ENCODE measurements at regions not wholly inside any gene's neighbourhood (a gene's known extent, or its start where the extent isn't known, plus 50 kb on each side); places are given as distances from the start of the nearest gene placed in this dataset.
"Not testable (repeated sequence)": the region's sequence is repeated elsewhere in the genome, so short reads cannot be mapped to it uniquely, and the experiment has no call there.

GRCh38 chr1:173383351-173383750, 93.8 kb upstream of the PRDX6 start:
- TF ChIP-seq POLR2A (IDR thresholded peaks at IDR 0.05; ENCODE audit: low read depth, low read length), result no peak
- no peak for TF ChIP-seq TAF1 (IDR thresholded peaks at IDR 0.05; ENCODE audit: borderline replicate concordance, low read depth, low read length)
- TF ChIP-seq POLR2AphosphoS5 (IDR thresholded peaks at IDR 0.05; ENCODE audit: low read depth, low read length), result no peak
- FAIRE-seq, result no peak
- no peak for DNase-seq (ENCODE audit: insufficient read length)

- DNase-seq (ENCODE audit: insufficient read length) (no peak), FAIRE-seq (no peak)
- no peak for TF ChIP-seq POLR2AphosphoS5 (IDR thresholded peaks at IDR 0.05; ENCODE audit: low read depth, low read length)
- TF ChIP-seq TAF1 (IDR thresholded peaks at IDR 0.05; ENCODE audit: borderline replicate concordance, low read depth, low read length), result no peak
- no peak for TF ChIP-seq POLR2A (IDR thresholded peaks at IDR 0.05; ENCODE audit: low read depth, low read length)
Measured at GRCh38 chr1:173388352-173388751, 88.8 kb upstream of the PRDX6 start.

- no peak for FAIRE-seq
- DNase-seq (ENCODE audit: insufficient read length), result no peak
Measured at GRCh38 chr1:173392895-173393658, 84.1 kb upstream of the PRDX6 start.

GRCh38 chr1:173393659-173394000, 83.5 kb upstream of the PRDX6 start:
- TF ChIP-seq POLR2A (IDR thresholded peaks at IDR 0.05; ENCODE audit: low read depth, low read length), result no peak
- TF ChIP-seq POLR2AphosphoS5 (IDR thresholded peaks at IDR 0.05; ENCODE audit: low read depth, low read length), result no peak
- TF ChIP-seq TAF1 (IDR thresholded peaks at IDR 0.05; ENCODE audit: borderline replicate concordance, low read depth, low read length), result no peak
- DNase-seq (ENCODE audit: insufficient read length), result no peak
- FAIRE-seq, result no peak

More at GRCh38 chr1:173392895-173393658, 84.1 kb upstream of the PRDX6 start:
- no peak for TF ChIP-seq POLR2A (IDR thresholded peaks at IDR 0.05; ENCODE audit: low read depth, low read length)
- TF ChIP-seq POLR2AphosphoS5 (IDR thresholded peaks at IDR 0.05; ENCODE audit: low read depth, low read length), result no peak
- TF ChIP-seq TAF1 (IDR thresholded peaks at IDR 0.05; ENCODE audit: borderline replicate concordance, low read depth, low read length), result no peak

- DNase-seq (ENCODE audit: insufficient read length); FAIRE-seq: not testable (repeated sequence)
Measured at GRCh38 chr1:173394813-173395212, 82.3 kb upstream of the PRDX6 start.

GRCh38 chr1:173395762-173396161, 81.4 kb upstream of the PRDX6 start:
- DNase-seq (ENCODE audit: insufficient read length), result no peak
- no peak for FAIRE-seq
- TF ChIP-seq POLR2AphosphoS5 (IDR thresholded peaks at IDR 0.05; ENCODE audit: low read depth, low read length) (no peak), POLR2A (IDR thresholded peaks at IDR 0.05; ENCODE audit: low read depth, low read length) (no peak), TAF1 (IDR thresholded peaks at IDR 0.05; ENCODE audit: borderline replicate concordance, low read depth, low read length) (no peak)

GRCh38 chr1:173400387-173400995, 76.6 kb upstream of the PRDX6 start:
- no peak for FAIRE-seq
- TF ChIP-seq TAF1 (IDR thresholded peaks at IDR 0.05; ENCODE audit: borderline replicate concordance, low read depth, low read length), result no peak
- no peak for TF ChIP-seq POLR2A (IDR thresholded peaks at IDR 0.05; ENCODE audit: low read depth, low read length)
- no peak for TF ChIP-seq POLR2AphosphoS5 (IDR thresholded peaks at IDR 0.05; ENCODE audit: low read depth, low read length)
- no peak for DNase-seq (ENCODE audit: insufficient read length)

GRCh38 chr1:173403996-173404395, 73.1 kb upstream of the PRDX6 start:
- no peak for FAIRE-seq
- TF ChIP-seq POLR2A (IDR thresholded peaks at IDR 0.05; ENCODE audit: low read depth, low read length) (no peak), POLR2AphosphoS5 (IDR thresholded peaks at IDR 0.05; ENCODE audit: low read depth, low read length) (no peak), TAF1 (IDR thresholded peaks at IDR 0.05; ENCODE audit: borderline replicate concordance, low read depth, low read length) (no peak)
- DNase-seq (ENCODE audit: insufficient read length), result no peak

GRCh38 chr1:173405281-173405680, 71.9 kb upstream of the PRDX6 start:
- DNase-seq (ENCODE audit: insufficient read length) (no peak), FAIRE-seq (no peak)
- TF ChIP-seq POLR2AphosphoS5 (IDR thresholded peaks at IDR 0.05; ENCODE audit: low read depth, low read length), result no peak
- no peak for TF ChIP-seq TAF1 (IDR thresholded peaks at IDR 0.05; ENCODE audit: borderline replicate concordance, low read depth, low read length)
- TF ChIP-seq POLR2A (IDR thresholded peaks at IDR 0.05; ENCODE audit: low read depth, low read length), result no peak

- TF ChIP-seq POLR2A (IDR thresholded peaks at IDR 0.05; ENCODE audit: low read depth, low read length) (no peak), POLR2AphosphoS5 (IDR thresholded peaks at IDR 0.05; ENCODE audit: low read depth, low read length) (no peak), TAF1 (IDR thresholded peaks at IDR 0.05; ENCODE audit: borderline replicate concordance, low read depth, low read length) (no peak)
- no peak for DNase-seq (ENCODE audit: insufficient read length)
- no peak for FAIRE-seq
Measured at GRCh38 chr1:173405834-173406233, 71.3 kb upstream of the PRDX6 start.

GRCh38 chr1:173406783-173407230, 70.3 kb upstream of the PRDX6 start:
- FAIRE-seq (peak; percentile 89), DNase-seq (ENCODE audit: insufficient read length) (no peak)
- TF ChIP-seq POLR2A (IDR thresholded peaks at IDR 0.05; ENCODE audit: low read depth, low read length) (peak; percentile 44; the same call in 1 of the 2 replicates), TAF1 (IDR thresholded peaks at IDR 0.05; ENCODE audit: borderline replicate concordance, low read depth, low read length) (0 out of 2 replicates have a peak, but pooled peaks have one; percentile 34), POLR2AphosphoS5 (IDR thresholded peaks at IDR 0.05; ENCODE audit: low read depth, low read length) (no peak)

- no peak for DNase-seq (ENCODE audit: insufficient read length)
- TF ChIP-seq TAF1 (IDR thresholded peaks at IDR 0.05; ENCODE audit: borderline replicate concordance, low read depth, low read length) (no peak), POLR2AphosphoS5 (IDR thresholded peaks at IDR 0.05; ENCODE audit: low read depth, low read length) (no peak), POLR2A (IDR thresholded peaks at IDR 0.05; ENCODE audit: low read depth, low read length) (no peak)
- no peak for FAIRE-seq
Measured at GRCh38 chr1:173407846-173408245, 69.3 kb upstream of the PRDX6 start.

All from GM12892 (cell line).